OCI-LY3 (cell line): ENCODE measurements at regions not wholly inside any gene's neighbourhood (a gene's known extent, or its start where the extent isn't known, plus 50 kb on each side); places are given as distances from the start of the nearest gene placed in this dataset.

ENCODE experiments used
- H2AFZ ChIP-seq: fragments of 200-600, 300-600 bp; shearing (Covaris generic); 2 replicates; pipeline ENCODE4 v1.6.0; 2014; ENCODE audit warnings: antibody characterized with exemption, low read depth, low read length
- H3K27ac ChIP-seq: fragments of 200-600, 300-600 bp; sonication (generic); 2 replicates; pipeline ENCODE4 v1.5.1; 2014; ENCODE audit warnings: mild to moderate bottlenecking, low read length, moderate library complexity, mixed read lengths
- H3K27me3 ChIP-seq: fragments of 200-600, 300-600 bp; sonication (generic); 2 replicates; pipeline ENCODE4 v1.6.1; 2014; ENCODE audit warnings: low read depth, low read length, mixed read lengths
- H3K36me3 ChIP-seq: fragments of 200-600, 300-600 bp; sonication (generic); replicated peaks from 2 replicates; pipeline ENCODE3; 2014; ENCODE audit warnings: low read depth, low read length, mixed read lengths
- H3K4me1 ChIP-seq: fragments of 300-600, 200-600 bp; sonication (generic); 2 replicates; pipeline ENCODE4 v1.6.1; 2014; ENCODE audit warnings: low read length, mixed read lengths
- H3K4me2 ChIP-seq: fragments of 200-600, 300-600 bp; sonication (generic); 2 replicates; pipeline ENCODE4 v1.6.1; 2014; ENCODE audit warnings: low read length, mixed read lengths
- H3K4me3 ChIP-seq: fragments of 300-600, 200-600 bp; sonication (generic); 2 replicates; pipeline ENCODE4 v1.5.1; 2014; ENCODE audit warnings: antibody characterized with exemption, mild to moderate bottlenecking, low read length, moderate library complexity
- H3K79me2 ChIP-seq: fragments of 300-600, 200-600 bp; shearing (Covaris generic); 2 replicates; pipeline ENCODE4 v1.6.1; 2014; ENCODE audit warnings: mild to moderate bottlenecking, low read length, mixed read lengths
- H3K9ac ChIP-seq: fragments of 300-600, 200-600 bp; shearing (Covaris generic); 2 replicates; pipeline ENCODE4 v1.6.0; 2014; ENCODE audit warnings: mild to moderate bottlenecking, low read length, moderate library complexity
- H3K9me3 ChIP-seq: fragments of 200-600, 300-600 bp; shearing (Covaris generic); 2 replicates; pipeline ENCODE4 v1.6.1; 2014; ENCODE audit warnings: low read length, mixed read lengths; ENCODE audit not compliant: insufficient read depth
- H4K20me1 ChIP-seq: fragments of 200-600, 300-600 bp; sonication (generic); 2 replicates; pipeline ENCODE4 v1.6.1; 2016; ENCODE audit warnings: low read length, mixed read lengths; ENCODE audit not compliant: insufficient read depth
- EZH2phosphoT487 ChIP-seq: fragments of 200-600 bp; shearing (Covaris generic); IDR thresholded peaks from 2 replicates; pipeline ENCODE4 v1.6.1; 2018; ENCODE audit warnings: antibody characterized with exemption, mixed run types, low read depth
- TF ChIP-seq, protein P1 (sequence below): fragments of 200-600, 300-600 bp; sonication (generic); IDR thresholded peaks from 2 replicates; pipeline ENCODE4 v1.5.1; 2014; ENCODE audit warnings: antibody characterized with exemption, low read length, low read depth

DNA sequence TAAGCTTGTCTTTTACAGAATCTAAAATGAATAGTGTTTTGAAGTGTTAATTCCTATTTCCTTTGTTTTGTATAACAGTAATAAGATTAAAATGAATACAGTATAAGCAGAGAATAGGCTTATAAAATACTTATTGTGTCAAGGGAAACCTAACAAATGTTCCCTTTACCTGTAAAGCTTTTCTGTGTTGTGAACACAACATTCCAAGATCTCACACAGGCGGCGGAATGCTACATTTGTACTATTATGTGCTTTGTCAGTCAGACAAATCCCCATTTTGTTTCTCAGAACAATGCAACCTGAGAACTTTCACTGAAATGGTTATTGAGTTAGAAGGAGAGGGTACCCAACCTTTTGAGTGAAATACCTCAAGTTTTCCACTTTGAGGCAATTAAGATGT, 1170.3 kb downstream of the OLFM4 start:
- Histone ChIP-seq H3K4me3 (no peak overlapping the region), H3K27ac (no peak overlapping the region), H3K9ac (no peak overlapping the region), H3K4me1 (no peaks in the 10 kb centered on the region), H3K79me2 (no peaks in the 10 kb centered on the region), H2AFZ (no peak overlapping the region), H3K36me3 (no peaks in the 10 kb centered on the region), H3K4me2 (no peak overlapping the region), H3K9me3 (no peaks in the 10 kb centered on the region; the same call in 1 of the 2 replicates), H4K20me1 (no peaks in the 10 kb centered on the region), H3K27me3 (no peaks in the 10 kb centered on the region)
- no peak for TF ChIP-seq EZH2phosphoT487
- TF ChIP-seq, protein P1, sequence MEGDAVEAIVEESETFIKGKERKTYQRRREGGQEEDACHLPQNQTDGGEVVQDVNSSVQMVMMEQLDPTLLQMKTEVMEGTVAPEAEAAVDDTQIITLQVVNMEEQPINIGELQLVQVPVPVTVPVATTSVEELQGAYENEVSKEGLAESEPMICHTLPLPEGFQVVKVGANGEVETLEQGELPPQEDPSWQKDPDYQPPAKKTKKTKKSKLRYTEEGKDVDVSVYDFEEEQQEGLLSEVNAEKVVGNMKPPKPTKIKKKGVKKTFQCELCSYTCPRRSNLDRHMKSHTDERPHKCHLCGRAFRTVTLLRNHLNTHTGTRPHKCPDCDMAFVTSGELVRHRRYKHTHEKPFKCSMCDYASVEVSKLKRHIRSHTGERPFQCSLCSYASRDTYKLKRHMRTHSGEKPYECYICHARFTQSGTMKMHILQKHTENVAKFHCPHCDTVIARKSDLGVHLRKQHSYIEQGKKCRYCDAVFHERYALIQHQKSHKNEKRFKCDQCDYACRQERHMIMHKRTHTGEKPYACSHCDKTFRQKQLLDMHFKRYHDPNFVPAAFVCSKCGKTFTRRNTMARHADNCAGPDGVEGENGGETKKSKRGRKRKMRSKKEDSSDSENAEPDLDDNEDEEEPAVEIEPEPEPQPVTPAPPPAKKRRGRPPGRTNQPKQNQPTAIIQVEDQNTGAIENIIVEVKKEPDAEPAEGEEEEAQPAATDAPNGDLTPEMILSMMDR, result no peak

DNA sequence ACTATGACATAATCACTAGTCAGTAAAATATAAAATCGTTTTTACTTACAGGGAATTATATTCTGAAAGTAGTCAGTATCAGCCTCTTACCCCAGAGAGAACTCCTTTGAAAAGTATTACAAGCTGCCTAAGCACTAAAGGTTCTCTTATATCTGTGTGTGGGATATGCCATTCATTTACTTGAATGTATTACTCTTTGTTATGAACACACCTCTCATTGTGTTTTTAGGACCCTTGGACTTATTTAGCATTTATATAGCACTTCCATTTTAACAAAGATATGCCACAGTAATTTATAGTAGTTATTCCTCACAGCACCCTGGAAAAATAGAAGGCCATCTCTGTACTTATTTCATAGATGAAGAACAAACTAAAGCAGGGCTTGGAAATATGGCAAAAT, 1178.0 kb downstream of the OLFM4 start:
- Histone ChIP-seq H3K9me3 (no peaks in the 10 kb centered on the region; the same call in 1 of the 2 replicates), H3K36me3 (no peaks in the 10 kb centered on the region), H3K79me2 (no peaks in the 10 kb centered on the region)

DNA sequence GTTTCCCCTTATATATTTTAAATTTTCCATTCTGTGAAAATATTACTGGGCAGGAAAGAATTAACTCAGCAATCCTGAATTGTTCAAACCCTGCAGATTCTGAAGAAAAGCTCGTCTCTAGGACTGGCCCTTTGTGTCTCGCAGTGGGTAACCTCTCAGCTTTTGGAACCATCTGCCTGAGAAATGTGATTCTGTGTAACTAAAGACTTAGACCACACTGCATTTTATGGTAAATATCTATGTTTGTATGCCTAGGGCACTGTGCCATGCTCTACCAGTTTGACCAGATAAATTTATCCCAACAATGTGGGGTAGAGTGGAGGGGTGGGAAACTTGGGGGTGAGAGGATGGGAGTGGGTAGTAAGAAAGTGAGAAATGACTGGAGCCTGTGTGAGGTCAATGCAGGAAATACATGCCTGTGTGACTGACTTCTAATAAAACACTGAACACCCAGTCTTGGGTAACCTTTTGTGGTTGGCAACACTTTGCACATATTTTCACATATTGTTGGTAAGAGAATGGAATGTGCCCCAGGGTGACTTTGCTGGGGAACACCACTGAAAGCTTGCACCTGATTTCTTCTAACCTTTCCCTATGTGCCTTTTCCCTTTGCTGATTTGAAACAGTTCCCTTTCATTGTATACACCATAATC, 1181.9 kb downstream of the OLFM4 start:
- no peak overlapping the region for H3K4me3 ChIP-seq
- H3K27me3 ChIP-seq, result no peaks in the 10 kb centered on the region
- H4K20me1 ChIP-seq, result no peaks in the 10 kb centered on the region
- TF ChIP-seq, protein P1, result no peak
- no peaks in the 10 kb centered on the region for H3K79me2 ChIP-seq
- no peak overlapping the region for H2AFZ ChIP-seq
- H3K36me3 ChIP-seq, result no peaks in the 10 kb centered on the region
- no peaks in the 10 kb centered on the region for H3K4me1 ChIP-seq
- no peaks in the 10 kb centered on the region for H3K9me3 ChIP-seq
- H3K4me2 ChIP-seq, result no peak overlapping the region
- H3K27ac ChIP-seq, result no peak overlapping the region
- H3K9ac ChIP-seq, result no peak overlapping the region

More for the DNA sequence above, 1178.0 kb downstream of the OLFM4 start:
- Histone ChIP-seq H3K9ac (no peak overlapping the region), H4K20me1 (no peaks in the 10 kb centered on the region), H3K27ac (no peak overlapping the region), H3K4me1 (no peaks in the 10 kb centered on the region), H3K27me3 (no peaks in the 10 kb centered on the region), H3K4me3 (no peak overlapping the region), H2AFZ (no peak overlapping the region), H3K4me2 (no peak overlapping the region)
- no peak for TF ChIP-seq EZH2phosphoT487
- TF ChIP-seq, protein P1, result no peak

DNA sequence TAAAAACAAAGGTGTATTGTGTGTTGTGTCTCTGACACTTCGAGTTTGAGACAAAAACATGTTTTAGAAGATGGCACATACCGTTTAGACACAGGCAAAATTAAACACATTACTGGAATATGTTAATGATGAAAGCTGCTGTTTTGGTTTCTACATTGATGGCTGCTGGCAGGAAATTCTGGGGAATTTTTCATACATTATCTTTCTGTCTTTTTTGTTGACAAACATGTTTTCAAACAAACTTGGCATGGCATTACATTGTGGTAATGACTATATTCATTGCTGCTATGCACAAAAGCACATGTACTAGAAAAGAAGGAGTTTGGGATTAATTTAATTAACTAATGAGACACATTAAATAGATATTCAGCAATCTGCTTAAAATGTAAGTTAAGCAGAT, 1187.6 kb downstream of the OLFM4 start:
- H3K36me3 ChIP-seq, result no peaks in the 10 kb centered on the region
- H3K79me2 ChIP-seq, result no peaks in the 10 kb centered on the region
- H3K9ac ChIP-seq, result no peak overlapping the region
- no peak overlapping the region for H3K4me3 ChIP-seq
- H2AFZ ChIP-seq, result no peak overlapping the region
- H3K27ac ChIP-seq, result no peak overlapping the region
- no peaks in the 10 kb centered on the region for H3K27me3 ChIP-seq
- no peaks in the 10 kb centered on the region for H4K20me1 ChIP-seq
- H3K9me3 ChIP-seq, result no peaks in the 10 kb centered on the region
- TF ChIP-seq EZH2phosphoT487, result no peak
- TF ChIP-seq, protein P1, result no peak
- no peaks in the 10 kb centered on the region for H3K4me1 ChIP-seq
- H3K4me2 ChIP-seq, result no peak overlapping the region
